ENCODE measurements at regions not wholly inside any gene's neighbourhood (a gene's known extent, or its start where the extent isn't known, plus 50 kb on each side); places are given as distances from the start of the nearest gene placed in this dataset.

DNA sequence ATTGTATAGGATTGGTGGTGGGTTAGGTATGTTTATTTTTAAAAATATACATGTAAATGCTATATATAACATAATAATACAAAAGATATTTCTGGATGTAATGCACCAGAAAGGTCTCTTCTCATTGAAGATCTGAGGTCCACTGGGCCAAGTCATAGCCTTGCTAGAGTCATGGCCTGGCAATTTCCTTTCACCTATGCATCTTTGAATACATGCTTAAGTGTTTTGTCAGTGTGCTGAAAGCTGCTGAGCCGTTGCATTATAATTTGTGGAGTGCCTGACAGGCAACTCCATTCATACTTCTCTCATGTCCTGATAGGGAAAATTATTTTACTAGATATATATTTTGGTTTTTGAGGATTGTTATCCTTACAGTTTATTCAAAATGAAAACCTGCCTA, 410.2 kb upstream of the CT83 start:
- TF ChIP-seq CBX5 (IDR thresholded peaks at IDR 0.05; ENCODE audit: low read depth, low read length) (no peak), CTCF (IDR thresholded peaks at IDR 0.05; ENCODE audit: control extremely low read depth in 1 of 3, insufficient read depth in 1 of 3, low read depth in 1 of 3, low read length in 3 of 3) (no peak), FOSL1 (IDR thresholded peaks at IDR 0.05; ENCODE audit: insufficient read depth, low read depth, low read length) (no peak), BACH1 (IDR thresholded peaks at IDR 0.05; ENCODE audit: low read length) (no peak)

All from H1 (cell line).